IPS-11a (cell line): ENCODE measurements at regions not wholly inside any gene's neighbourhood (a gene's known extent, or its start where the extent isn't known, plus 50 kb on each side); places are given as distances from the start of the nearest gene placed in this dataset.
"Not testable (repeated sequence)": the region's sequence is repeated elsewhere in the genome, so short reads cannot be mapped to it uniquely, and the experiment has no call there.

Experiments used
- H3K4me3 ChIP-seq: one replicate; pipeline ENCODE4 v1.5.1; 2013; ENCODE audit warnings: low read depth, low read length, control low read depth

DNA sequence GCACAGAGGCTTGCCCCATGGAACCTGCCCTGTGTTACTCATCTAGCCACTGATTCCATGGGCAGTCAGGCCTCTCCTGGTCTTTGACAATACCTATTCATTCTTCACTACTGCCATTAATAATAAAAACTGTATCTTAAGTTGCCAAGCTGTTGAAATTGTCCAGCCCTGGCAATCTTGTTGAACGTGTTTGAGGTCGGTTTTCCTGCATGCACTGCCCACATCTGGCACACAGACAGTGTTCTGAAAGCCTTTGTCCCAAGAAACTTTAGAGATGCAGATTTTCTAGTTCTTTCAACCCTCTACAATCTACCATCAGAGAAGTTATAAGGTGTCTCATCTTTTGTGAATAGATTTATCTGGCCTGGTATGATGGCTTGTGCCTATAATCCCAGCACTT lies 567.2 kb upstream of the NECTIN3 start:
- no peak overlapping the region for H3K4me3 ChIP-seq

DNA sequence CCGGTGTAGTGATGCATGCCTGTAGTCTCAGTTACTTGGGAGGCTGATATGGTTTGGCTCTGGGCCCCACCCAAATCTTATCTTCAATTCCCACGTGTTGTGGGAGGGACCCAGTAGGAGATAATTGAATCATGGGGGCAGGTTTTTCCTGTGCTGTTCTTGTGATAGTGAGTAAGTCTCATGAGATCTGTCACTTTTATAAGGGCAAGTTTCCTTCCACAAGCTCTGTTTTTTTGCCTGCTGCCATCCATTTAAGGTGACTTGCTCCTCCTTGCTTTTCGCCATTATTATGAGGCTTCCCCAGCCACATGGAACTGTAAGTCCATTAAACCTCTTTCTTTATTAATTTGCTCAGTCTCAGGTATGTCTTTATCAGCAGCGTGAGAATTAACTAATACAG lies 566.7 kb upstream of the NECTIN3 start:
- no peak overlapping the region for H3K4me3 ChIP-seq

DNA sequence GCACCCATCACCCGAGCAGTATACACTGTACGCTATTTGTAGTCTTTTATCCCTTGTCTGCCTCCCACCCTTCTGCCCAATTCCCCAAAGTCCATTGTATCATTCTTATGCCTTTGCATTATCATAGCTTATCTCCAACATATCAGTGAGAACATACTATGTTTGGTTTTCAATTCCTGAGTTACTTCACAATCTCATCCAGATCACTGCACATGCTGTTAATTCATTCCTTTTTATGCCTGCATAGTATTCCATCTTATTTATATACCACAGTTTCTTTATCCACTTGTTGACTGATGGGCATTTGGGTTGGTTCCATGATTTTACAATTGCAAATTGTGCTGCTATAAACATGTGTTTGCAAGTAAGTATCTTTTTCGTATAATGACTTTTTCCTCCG lies 564.7 kb upstream of the NECTIN3 start:
- no peak overlapping the region for H3K4me3 ChIP-seq

- not testable (repeated sequence) for H3K4me3 ChIP-seq
Measured at GRCh38 chr3:110507570-110507969, 564.0 kb upstream of the NECTIN3 start.

DNA sequence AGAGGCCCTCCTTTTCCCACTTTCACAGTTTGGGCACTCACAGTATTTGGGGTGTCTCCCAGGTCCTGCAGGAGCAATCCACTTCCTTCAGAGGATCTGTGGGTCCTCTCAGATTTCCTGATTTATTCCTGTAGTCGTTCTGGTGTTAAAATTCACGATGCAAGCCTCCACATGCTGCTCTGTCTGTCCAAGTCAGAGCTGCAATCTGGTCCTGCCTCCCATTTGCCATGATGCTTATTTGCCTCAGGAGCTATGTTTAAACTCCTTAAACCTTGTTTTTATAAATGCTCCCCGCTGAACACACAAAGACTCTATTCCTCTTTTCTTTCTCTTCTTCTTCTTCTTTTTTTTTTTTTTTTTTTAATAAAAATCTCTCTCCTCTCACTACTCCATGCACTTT lies 558.7 kb upstream of the NECTIN3 start:
- H3K4me3 ChIP-seq = no peak overlapping the region

GRCh38 chr3:110518031-110518430 lies 553.6 kb upstream of the NECTIN3 start:
- no peak overlapping the region for H3K4me3 ChIP-seq

DNA sequence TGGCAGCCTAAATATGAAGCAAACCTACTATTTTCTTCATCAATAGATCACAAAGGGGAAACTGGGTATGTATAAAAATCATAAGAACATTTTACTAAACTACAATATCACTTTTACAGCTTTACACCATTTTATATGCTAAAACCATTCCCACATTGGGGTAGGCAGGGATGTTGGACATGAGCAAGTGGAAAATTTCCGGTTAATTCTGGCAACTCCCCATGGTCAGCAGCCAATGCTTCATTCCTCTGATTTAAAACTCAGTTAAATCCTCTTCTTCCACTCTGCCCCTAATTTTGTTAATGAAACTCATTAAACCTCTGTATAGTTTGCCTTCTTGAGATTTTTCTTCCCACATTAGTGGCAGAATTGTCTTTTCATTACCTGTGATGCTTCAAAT lies 552.5 kb upstream of the NECTIN3 start:
- no peak overlapping the region for H3K4me3 ChIP-seq

GRCh38 chr3:110521019-110521418 lies 550.6 kb upstream of the NECTIN3 start:
- H3K4me3 ChIP-seq = no peak overlapping the region

DNA sequence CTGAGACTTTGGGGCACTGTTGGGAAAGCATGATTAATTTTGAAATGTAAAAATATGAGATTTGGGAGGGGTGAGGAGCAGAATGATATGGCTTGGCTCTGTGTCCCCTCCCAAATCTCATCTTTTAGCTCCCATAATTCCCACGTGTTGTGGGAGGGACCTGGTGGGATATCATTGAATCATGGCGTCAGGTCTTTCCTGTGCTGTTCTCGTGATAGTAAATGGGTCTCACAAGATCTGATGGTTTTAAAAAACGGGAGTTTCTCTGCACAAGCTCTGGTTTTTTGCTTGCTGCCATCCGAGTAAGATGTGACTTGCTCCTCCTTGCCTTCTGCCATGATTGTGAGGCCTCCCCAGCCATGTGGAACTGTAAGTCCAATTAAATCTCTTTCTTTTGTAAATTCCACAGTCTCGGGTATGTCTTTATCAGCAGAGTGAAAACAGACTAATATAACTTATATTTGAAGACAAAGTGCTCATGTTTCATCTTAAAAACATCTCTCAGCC lies 546.0 kb upstream of the NECTIN3 start:
- H3K4me3 ChIP-seq = not testable (repeated sequence)

GRCh38 chr3:110526777-110527727 lies 544.6 kb upstream of the NECTIN3 start:
- no peak overlapping the region for H3K4me3 ChIP-seq

DNA sequence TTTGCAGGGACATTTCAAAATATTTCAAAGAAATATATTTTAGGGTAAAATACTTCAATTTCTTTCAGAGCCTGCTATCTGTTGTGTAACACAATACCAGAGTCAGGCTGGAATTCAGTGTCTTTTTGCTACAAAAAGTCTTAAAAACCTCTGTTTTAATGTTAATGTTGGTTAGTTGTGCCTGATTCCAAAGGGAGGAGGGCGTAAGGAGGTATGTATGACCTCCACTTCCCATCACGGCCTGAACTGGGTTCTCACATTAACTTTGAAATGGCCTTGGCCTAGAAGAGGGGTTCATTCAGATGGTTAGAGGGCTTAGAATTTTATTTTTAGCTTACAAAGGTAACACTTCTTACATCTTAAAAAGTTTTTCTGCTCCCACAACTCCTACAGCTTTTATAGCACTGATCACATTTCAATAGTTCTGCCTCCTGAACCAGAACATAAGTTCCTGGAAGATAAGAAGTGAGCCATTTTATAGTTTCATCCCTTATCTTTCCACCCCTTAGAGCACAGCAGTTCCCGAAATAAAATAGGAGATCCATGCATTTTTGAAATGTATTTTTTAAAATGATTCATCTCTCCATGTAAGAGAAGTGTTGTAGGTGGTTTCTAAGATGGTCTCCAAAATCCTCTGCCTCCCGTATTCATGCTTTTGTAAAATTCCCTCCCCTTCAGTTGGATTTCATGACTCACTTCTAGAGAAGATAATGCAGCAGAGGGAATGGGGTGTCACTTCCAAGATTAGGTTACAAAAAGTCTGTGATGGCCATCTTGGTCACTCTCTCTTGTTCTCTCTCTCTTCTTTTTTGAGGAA lies 543.1 kb upstream of the NECTIN3 start:
- no peak overlapping the region for H3K4me3 ChIP-seq

DNA sequence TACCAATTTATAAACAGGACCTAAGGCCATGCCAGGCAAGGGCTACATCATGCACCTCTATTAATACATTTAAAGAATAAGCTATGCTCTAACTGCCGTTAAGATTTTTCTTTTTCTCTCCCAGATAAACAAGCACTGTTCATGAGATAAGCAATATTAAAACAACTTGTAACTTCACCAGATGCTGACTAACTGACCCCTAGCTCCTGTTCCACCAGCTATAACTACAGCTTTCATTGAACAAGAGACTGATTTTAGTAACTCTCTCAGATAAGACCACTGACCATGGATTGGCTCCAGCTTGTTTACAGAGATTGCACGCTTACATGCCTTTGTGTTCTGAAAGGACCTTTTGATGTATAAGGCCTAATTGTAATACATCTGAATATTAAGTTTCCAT lies 540.7 kb upstream of the NECTIN3 start:
- H3K4me3 ChIP-seq = no peak overlapping the region

DNA sequence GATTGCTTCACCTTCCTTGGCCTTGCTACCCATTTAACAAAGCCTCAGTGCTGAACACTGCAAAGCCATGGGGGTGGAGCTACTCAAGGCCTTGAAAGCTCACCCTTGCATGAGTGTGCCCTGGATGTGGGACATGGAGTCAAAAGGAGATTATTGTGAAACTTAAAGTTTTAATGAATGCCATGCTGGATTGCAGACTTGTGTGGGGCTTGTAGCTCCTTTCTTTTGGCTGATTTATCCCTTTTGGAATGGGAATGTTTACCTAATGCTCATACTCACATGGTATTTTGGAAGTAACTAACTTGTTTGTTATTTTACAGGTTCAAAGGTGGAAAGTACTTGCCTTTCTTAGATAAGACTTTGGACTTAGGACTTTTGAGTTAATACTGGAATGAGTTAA lies 538.5 kb upstream of the NECTIN3 start:
- no peak overlapping the region for H3K4me3 ChIP-seq

DNA sequence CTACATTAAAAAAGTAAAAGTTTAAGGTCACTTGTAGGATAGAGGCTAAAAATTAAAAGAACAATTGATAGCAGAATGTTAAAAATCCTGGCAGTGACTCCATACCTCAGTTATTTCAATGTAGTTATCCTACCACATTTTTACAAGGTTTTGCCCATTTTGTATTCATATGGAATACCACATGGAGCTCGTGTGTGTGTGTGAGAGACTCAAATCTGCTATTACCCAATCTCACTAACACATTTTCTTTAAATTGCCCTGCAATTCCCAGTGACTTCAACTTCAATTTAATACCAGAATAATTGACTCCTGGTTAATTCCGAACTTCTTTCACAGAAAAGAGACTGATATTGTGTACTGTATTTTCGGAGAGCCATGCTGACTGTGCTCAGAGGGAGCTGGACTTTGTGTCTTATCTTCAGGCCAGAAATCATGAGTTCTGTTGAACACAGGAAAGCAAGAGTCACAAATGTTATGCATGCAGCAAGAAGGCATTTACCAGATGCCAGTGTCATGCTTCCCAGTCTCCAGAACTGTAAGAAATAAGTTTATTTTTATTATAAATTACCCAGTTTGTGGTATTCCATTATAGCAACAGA lies 529.0 kb upstream of the NECTIN3 start:
- no peak overlapping the region for H3K4me3 ChIP-seq

GRCh38 chr3:110544730-110545129 lies 526.9 kb upstream of the NECTIN3 start:
- no peak overlapping the region for H3K4me3 ChIP-seq

DNA sequence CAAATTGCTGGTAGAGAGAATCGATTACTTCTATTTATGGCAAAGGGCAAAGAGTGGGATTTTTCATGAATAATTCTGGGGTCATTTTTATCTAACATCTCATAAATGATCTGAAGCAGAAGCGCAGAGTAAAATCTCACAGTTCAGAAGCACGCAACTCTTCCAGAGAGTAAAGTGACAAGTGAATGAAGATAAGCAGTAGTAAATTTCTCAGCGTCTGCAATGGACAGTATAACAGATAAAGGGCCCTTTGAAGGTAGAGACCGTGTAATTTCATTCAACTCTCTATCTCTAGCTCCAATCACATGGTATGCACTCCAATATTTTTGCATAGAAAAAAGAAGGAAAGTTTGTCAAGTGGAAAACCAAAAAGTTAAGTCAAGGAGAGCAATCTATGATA lies 521.1 kb upstream of the NECTIN3 start:
- no peak overlapping the region for H3K4me3 ChIP-seq

GRCh38 chr3:110562621-110563020 lies 509.0 kb upstream of the NECTIN3 start:
- H3K4me3 ChIP-seq = no peak overlapping the region

DNA sequence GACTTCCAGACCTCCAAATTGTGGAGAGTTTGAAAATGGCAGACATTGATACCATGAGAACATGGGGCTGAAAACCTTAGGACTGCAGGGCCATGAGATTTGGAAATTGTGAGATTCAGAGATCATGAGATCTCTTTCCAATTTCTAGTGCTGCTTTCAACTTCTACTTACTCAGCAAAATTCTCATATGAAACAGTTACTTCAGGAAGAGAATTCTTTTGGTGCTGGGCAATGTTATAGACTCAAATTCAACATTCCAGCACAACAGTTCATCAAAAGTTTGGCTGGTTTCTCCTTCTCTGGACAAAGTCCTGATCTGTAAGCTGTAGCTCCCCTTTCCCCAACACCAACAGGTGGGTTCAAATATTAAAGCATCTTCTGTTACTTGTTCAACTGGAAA lies 506.9 kb upstream of the NECTIN3 start:
- no peak overlapping the region for H3K4me3 ChIP-seq

DNA sequence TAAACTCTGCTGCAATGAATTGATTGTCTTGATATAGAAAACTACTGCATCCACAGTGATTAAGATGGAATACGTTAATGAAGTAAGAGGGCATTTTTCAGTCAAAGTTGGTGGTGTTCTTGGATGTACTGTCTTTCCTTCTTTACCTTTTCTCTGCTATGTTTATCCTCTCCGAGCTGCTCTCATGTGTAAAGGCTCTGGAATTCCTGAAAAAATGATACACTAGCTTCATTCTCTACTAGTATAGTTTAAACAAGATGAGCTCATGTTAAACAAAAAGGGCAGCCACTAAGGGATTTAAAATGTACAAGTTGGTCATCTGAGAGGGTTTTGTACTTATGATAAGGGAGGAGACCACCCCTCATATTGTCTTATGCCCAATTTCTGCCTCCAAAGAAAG lies 504.6 kb upstream of the NECTIN3 start:
- H3K4me3 ChIP-seq = no peak overlapping the region

- H3K4me3 ChIP-seq = no peak overlapping the region
Measured at GRCh38 chr3:110568246-110568645, 503.4 kb upstream of the NECTIN3 start.

GRCh38 chr3:110569073-110569472 lies 502.5 kb upstream of the NECTIN3 start:
- no peak overlapping the region for H3K4me3 ChIP-seq
